ENCODE measurements at regions not wholly inside any gene's neighbourhood (a gene's known extent, or its start where the extent isn't known, plus 50 kb on each side); places are given as distances from the start of the nearest gene placed in this dataset.
A peak's percentile ranks its signal among the peaks of the same experiment; 100 is the strongest.

- CTCF ChIA-PET, result interaction anchor here (0.6 kb wide), 1 partner anchor 215 kb away, joined by 3 read pairs; no protein-coding TSS in a partner anchor
Measured at GRCh38 chr3:153426344-153426743, 264.3 kb downstream of the RAP2B start.

GRCh38 chr3:153426803-153427202 is 264.8 kb downstream of the RAP2B start:
- Mint-ChIP-seq H3K4me3 (no peak overlapping the region), H3K4me1 (no peaks in the 10 kb centered on the region), H3K36me3 (ENCODE audit: low read depth) (peaks cover 7% of the 10 kb centered on the region), H3K9me3 (ENCODE audit: low read depth) (peaks cover 24% of the 10 kb centered on the region), H3K27ac (no peak overlapping the region), H3K27me3 (no peaks in the 10 kb centered on the region)
- no peak for ATAC-seq
- no peak for DNase-seq
- intact Hi-C loops (cut with DNase I, micrococcal nuclease), result no loop called here
- ChIA-PET CTCF (interaction anchor here (0.6 kb wide), 1 partner anchor 215 kb away, joined by 3 read pairs; no protein-coding TSS in a partner anchor), POLR2A (no interaction called here)

More at GRCh38 chr3:153426344-153426743, 264.3 kb downstream of the RAP2B start:
- no peak overlapping the region for H3K4me3 Mint-ChIP-seq
- H3K4me1 Mint-ChIP-seq, result no peaks in the 10 kb centered on the region
- no peaks in the 10 kb centered on the region for H3K27me3 Mint-ChIP-seq
- POLR2A ChIA-PET, result no interaction called here
- no peak overlapping the region for H3K27ac Mint-ChIP-seq
- DNase-seq (no peak), ATAC-seq (no peak)
- H3K36me3 Mint-ChIP-seq (ENCODE audit: low read depth), result peaks cover 7% of the 10 kb centered on the region
- H3K9me3 Mint-ChIP-seq (ENCODE audit: low read depth), result peaks cover 24% of the 10 kb centered on the region
- intact Hi-C loops (cut with DNase I, micrococcal nuclease), result no loop called here

- DNase-seq, result no peak
Measured at GRCh38 chr3:153429821-153430220, 267.8 kb downstream of the RAP2B start.

DNA sequence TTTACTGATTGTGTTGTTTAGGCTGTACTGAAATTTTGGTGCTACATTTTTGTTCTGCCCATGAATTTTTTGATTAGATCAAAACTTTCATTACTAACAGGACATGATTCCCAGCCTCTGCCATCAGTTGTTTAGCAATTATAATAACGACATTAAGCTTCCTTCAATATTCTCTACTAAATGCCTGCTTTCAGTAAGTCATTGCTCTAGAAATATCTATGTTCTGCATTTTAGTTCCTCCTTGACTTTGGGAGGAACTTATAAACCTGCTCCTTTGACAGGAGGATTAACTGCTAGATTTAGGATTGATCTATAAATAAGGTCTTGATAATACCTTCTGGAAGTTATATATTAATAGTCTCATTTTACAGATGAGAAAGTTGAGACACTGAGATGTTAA is 269.1 kb downstream of the RAP2B start:
- no peak overlapping the region for H3K27ac Mint-ChIP-seq
- no peak overlapping the region for H3K4me3 Mint-ChIP-seq
- ATAC-seq (no peak), DNase-seq (no peak)
- no peaks in the 10 kb centered on the region for H3K36me3 Mint-ChIP-seq (ENCODE audit: low read depth)
- POLR2A ChIA-PET, result no interaction called here
- CTCF ChIA-PET, result interaction anchor here (0.6 kb wide), 1 partner anchor 12 kb away, joined by 3 read pairs; no protein-coding TSS in a partner anchor
- peaks cover 1% of the 10 kb centered on the region for H3K9me3 Mint-ChIP-seq (ENCODE audit: low read depth)
- H3K4me1 Mint-ChIP-seq, result no peaks in the 10 kb centered on the region
- intact Hi-C loops (cut with DNase I, micrococcal nuclease), result no loop called here
- no peaks in the 10 kb centered on the region for H3K27me3 Mint-ChIP-seq

More at GRCh38 chr3:153429821-153430220, 267.8 kb downstream of the RAP2B start:
- Mint-ChIP-seq H3K27ac (no peak overlapping the region), H3K4me1 (no peaks in the 10 kb centered on the region), H3K9me3 (ENCODE audit: low read depth) (peaks cover 2% of the 10 kb centered on the region), H3K4me3 (no peak overlapping the region), H3K27me3 (no peaks in the 10 kb centered on the region), H3K36me3 (ENCODE audit: low read depth) (no peaks in the 10 kb centered on the region)
- ChIA-PET POLR2A (no interaction called here), CTCF (no interaction called here)
- ATAC-seq, result no peak
- intact Hi-C loops (cut with DNase I, micrococcal nuclease), result no loop called here

DNA sequence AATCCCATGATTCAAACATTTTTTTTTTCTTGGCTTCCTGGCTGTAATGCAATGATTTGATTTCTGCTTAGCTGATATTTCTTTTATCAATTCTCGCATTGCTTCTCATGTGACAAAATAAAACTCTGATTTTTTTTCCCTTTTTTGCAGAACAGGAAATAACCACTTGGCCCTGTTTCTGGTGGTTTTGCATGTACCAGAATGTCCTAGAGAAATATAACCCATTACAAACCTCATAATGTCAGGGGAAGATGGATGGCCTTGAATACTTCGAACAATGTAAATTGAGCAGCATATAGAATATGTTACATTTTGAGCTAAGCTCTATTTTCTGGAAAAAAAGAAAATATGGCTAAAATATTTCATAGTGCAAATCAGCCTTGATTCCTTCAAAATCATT is 275.6 kb downstream of the RAP2B start:
- Mint-ChIP-seq H3K9me3 (ENCODE audit: low read depth) (no peaks in the 10 kb centered on the region), H3K4me1 (peaks cover 20% of the 10 kb centered on the region), H3K4me3 (no peak overlapping the region), H3K36me3 (ENCODE audit: low read depth) (no peaks in the 10 kb centered on the region), H3K27me3 (no peaks in the 10 kb centered on the region), H3K27ac (no peak overlapping the region)
- intact Hi-C loops (cut with DNase I, micrococcal nuclease), result no loop called here
- no peak for DNase-seq
- no peak for ATAC-seq
- ChIA-PET CTCF (no interaction called here), POLR2A (no interaction called here)

DNA sequence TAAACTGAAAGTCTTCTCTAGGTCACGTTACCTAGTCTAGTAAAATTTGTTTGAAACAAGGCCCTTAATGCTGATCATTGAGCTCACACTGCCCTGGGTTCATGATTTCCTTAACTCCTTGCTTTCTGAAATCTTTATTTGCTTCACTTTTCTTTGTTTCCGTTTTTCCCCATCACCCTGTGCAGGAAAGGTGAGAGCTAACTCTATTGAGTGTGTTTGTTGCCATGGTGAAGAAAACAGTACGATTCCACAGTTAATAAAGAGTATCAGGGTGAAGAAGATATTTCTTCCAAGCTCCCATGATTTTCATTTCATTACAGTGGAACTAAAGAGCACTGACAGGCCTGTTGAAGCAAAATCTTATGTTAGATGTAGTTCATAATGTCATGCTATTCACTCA is 276.2 kb downstream of the RAP2B start:
- H3K4me3 Mint-ChIP-seq, result no peak overlapping the region
- ATAC-seq (no peak), DNase-seq (no peak)
- no peaks in the 10 kb centered on the region for H3K36me3 Mint-ChIP-seq (ENCODE audit: low read depth)
- ChIA-PET CTCF (no interaction called here), POLR2A (no interaction called here)
- peaks cover 25% of the 10 kb centered on the region for H3K4me1 Mint-ChIP-seq
- H3K27ac Mint-ChIP-seq, result no peak overlapping the region
- intact Hi-C loops (cut with DNase I, micrococcal nuclease), result no loop called here
- H3K27me3 Mint-ChIP-seq, result no peaks in the 10 kb centered on the region
- H3K9me3 Mint-ChIP-seq (ENCODE audit: low read depth), result no peaks in the 10 kb centered on the region

- H3K36me3 Mint-ChIP-seq (ENCODE audit: low read depth), result no peaks in the 10 kb centered on the region
- intact Hi-C loops (cut with DNase I, micrococcal nuclease), result loop anchor here in 1 of 2 experiments (10.0 kb wide), 1 partner anchor 275 kb away; the partner anchor contains the start of gene RAP2B
- H3K27ac Mint-ChIP-seq, result no peak overlapping the region
- H3K9me3 Mint-ChIP-seq (ENCODE audit: low read depth), result no peaks in the 10 kb centered on the region
- ChIA-PET CTCF (interaction anchor here (0.7 to 1.2 kb wide), 3 partner anchors 328 to 397 kb away, joined by 3 to 4 read pairs (median 3); no protein-coding TSS in a partner anchor), POLR2A (no interaction called here)
- peaks cover 29% of the 10 kb centered on the region for H3K4me1 Mint-ChIP-seq
- no peak overlapping the region for H3K4me3 Mint-ChIP-seq
- no peak for DNase-seq
- no peak for ATAC-seq
- no peaks in the 10 kb centered on the region for H3K27me3 Mint-ChIP-seq
Measured at GRCh38 chr3:153439780-153440179, 277.8 kb downstream of the RAP2B start.

DNA sequence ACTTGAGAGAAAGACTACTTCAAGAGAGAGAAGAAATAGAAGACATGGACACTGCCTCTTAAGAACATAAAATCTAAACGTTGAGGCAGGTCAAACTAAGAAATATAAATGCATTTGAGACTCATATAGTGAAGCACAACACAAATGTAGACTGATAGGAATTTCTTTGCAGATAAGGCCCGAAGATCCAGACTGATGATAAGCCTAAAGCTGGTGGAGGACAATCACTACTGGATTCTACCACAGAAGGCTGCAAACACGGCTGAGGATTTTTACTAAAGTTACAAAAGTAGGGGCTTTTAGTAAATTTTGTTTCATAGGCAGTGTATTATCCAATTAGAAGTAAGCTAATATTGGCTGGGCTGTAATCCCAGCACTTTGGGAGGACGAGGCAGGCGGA is 278.3 kb downstream of the RAP2B start:
- H3K4me1 Mint-ChIP-seq, result peaks cover 29% of the 10 kb centered on the region
- intact Hi-C loops (cut with DNase I, micrococcal nuclease), result loop anchor here in 1 of 2 experiments (10.0 kb wide), 1 partner anchor 276 kb away; the partner anchor contains the start of gene RAP2B
- no peak for DNase-seq
- no peak overlapping the region for H3K27ac Mint-ChIP-seq
- H3K9me3 Mint-ChIP-seq (ENCODE audit: low read depth), result no peaks in the 10 kb centered on the region
- no peaks in the 10 kb centered on the region for H3K27me3 Mint-ChIP-seq
- ChIA-PET POLR2A (no interaction called here), CTCF (interaction anchor here (0.7 to 1.2 kb wide), 3 partner anchors 328 to 397 kb away, joined by 3 to 4 read pairs (median 3); no protein-coding TSS in a partner anchor)
- no peaks in the 10 kb centered on the region for H3K36me3 Mint-ChIP-seq (ENCODE audit: low read depth)
- ATAC-seq, result no peak
- H3K4me3 Mint-ChIP-seq, result no peak overlapping the region

DNA sequence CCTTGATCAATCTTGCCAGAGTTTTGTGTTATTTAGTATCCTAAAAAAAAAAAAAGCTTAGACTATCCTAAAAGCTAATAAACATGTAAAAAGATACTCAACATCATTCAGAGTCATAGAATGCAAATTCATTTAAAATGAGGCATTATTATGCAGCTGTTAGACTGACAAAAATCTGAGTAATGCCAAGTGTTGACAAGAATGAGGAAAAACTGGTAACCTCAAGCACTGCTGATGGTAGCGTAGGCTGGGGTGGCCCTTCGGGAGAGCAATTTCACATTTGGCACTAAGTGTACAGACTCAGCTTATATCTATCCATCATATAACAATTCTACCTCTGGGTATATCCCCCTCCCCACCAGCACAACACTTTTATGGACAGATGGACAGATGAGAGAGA is 280.4 kb downstream of the RAP2B start:
- no peak overlapping the region for H3K27ac Mint-ChIP-seq
- ATAC-seq, result peak; percentile 39
- H3K36me3 Mint-ChIP-seq (ENCODE audit: low read depth), result no peaks in the 10 kb centered on the region
- H3K27me3 Mint-ChIP-seq, result no peaks in the 10 kb centered on the region
- no peak overlapping the region for H3K4me3 Mint-ChIP-seq
- CTCF ChIA-PET, result interaction anchor here (0.6 kb wide), 1 partner anchor 11 kb away, joined by 3 read pairs; no protein-coding TSS in a partner anchor
- H3K4me1 Mint-ChIP-seq, result peaks cover 24% of the 10 kb centered on the region
- DNase-seq, result no peak
- H3K9me3 Mint-ChIP-seq (ENCODE audit: low read depth), result no peaks in the 10 kb centered on the region
- intact Hi-C loops (cut with DNase I, micrococcal nuclease), result loop anchor here in 1 of 2 experiments (10.0 kb wide), 1 partner anchor 278 kb away; the partner anchor contains the start of gene RAP2B
- POLR2A ChIA-PET, result interaction anchor here (0.6 kb wide), 1 partner anchor 37 kb away, joined by 3 read pairs; no protein-coding TSS in a partner anchor

DNA sequence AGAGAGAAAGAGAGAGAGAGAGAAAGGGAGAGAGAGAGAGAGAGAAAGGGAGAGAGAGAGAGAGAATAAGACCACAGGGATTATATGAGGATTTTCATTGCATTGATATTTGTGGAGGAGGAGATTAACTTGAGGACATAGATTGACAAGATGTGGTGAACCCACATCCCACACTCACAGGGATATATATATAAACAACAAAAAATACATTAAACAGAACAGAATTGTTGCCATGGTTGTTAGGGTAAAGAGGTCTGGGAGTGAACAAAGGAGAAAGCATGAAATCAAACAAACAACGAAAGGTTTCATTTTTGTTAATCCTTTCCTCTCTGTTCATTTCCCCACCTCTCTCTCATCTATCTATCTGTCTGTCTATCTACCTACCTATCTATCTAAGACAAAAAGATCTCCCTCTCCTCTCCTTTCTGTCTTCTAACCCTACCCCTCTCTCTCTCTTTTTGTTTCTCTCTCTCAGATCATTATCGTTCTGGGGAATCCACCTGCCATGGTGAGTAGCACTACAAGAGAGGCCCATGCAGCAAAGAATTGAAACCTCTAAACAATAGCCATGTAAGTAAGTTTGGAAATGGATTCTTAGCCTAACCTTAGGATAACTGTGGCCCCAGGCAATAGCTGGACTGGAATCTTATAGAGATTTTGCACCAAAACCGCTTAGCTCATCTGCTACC is 280.9 kb downstream of the RAP2B start:
- Mint-ChIP-seq H3K4me3 (no peak overlapping the region), H3K27me3 (no peaks in the 10 kb centered on the region), H3K4me1 (peaks cover 19% of the 10 kb centered on the region), H3K27ac (peak overlapping the region; percentile 27), H3K9me3 (ENCODE audit: low read depth) (no peaks in the 10 kb centered on the region), H3K36me3 (ENCODE audit: low read depth) (no peaks in the 10 kb centered on the region)
- no peak for DNase-seq
- peak; percentile 47 for ATAC-seq
- intact Hi-C loops (cut with DNase I, micrococcal nuclease), result loop anchor here in 1 of 2 experiments (10.0 kb wide), 1 partner anchor 278 kb away; the partner anchor contains the start of gene RAP2B
- CTCF ChIA-PET, result interaction anchor here (0.6 to 0.7 kb wide), 2 partner anchors 10 to 11 kb away, joined by 3 read pairs; no protein-coding TSS in a partner anchor
- POLR2A ChIA-PET, result no interaction called here

- H3K36me3 Mint-ChIP-seq (ENCODE audit: low read depth), result no peaks in the 10 kb centered on the region
- no peak overlapping the region for H3K4me3 Mint-ChIP-seq
- no peaks in the 10 kb centered on the region for H3K27me3 Mint-ChIP-seq
- CTCF ChIA-PET, result interaction anchor here (1.0 to 1.5 kb wide), 3 partner anchors 10 to 319 kb away, joined by 3 to 5 read pairs (median 5); no protein-coding TSS in a partner anchor
- DNase-seq, result no peak
- no peak overlapping the region for H3K27ac Mint-ChIP-seq
- intact Hi-C loops (cut with DNase I, micrococcal nuclease), result loop anchor here (2.0 to 10.0 kb wide), 2 partner anchors 279 to 325 kb away; partner anchors contain the start of gene RAP2B (in 1 of the 2)
- ATAC-seq, result no peak
- POLR2A ChIA-PET, result no interaction called here
- H3K4me1 Mint-ChIP-seq, result peaks cover 15% of the 10 kb centered on the region
- no peaks in the 10 kb centered on the region for H3K9me3 Mint-ChIP-seq (ENCODE audit: low read depth)
Measured at GRCh38 chr3:153443961-153444360, 281.9 kb downstream of the RAP2B start.

- intact Hi-C loops (cut with DNase I, micrococcal nuclease), result loop anchor here (2.0 to 10.0 kb wide), 2 partner anchors 281 to 323 kb away; partner anchors contain the start of gene RAP2B (in 1 of the 2)
- Mint-ChIP-seq H3K27me3 (no peaks in the 10 kb centered on the region), H3K4me1 (peaks cover 15% of the 10 kb centered on the region), H3K9me3 (ENCODE audit: low read depth) (no peaks in the 10 kb centered on the region), H3K36me3 (ENCODE audit: low read depth) (no peaks in the 10 kb centered on the region), H3K27ac (no peak overlapping the region), H3K4me3 (no peak overlapping the region)
- POLR2A ChIA-PET, result no interaction called here
- no peak for ATAC-seq
- no peak for DNase-seq
- CTCF ChIA-PET, result interaction anchor here (1.5 kb wide), 1 partner anchor 13 kb away, joined by 5 read pairs; no protein-coding TSS in a partner anchor
Measured at GRCh38 chr3:153445817-153446216, 283.8 kb downstream of the RAP2B start.

Data from activated CD4-positive, alpha-beta T cell treated with anti-CD3 and anti-CD28 coated beads for 36 hours (primary cell).